IPS-20b (cell line): ENCODE measurements at regions not wholly inside any gene's neighbourhood (a gene's known extent, or its start where the extent isn't known, plus 50 kb on each side); places are given as distances from the start of the nearest gene placed in this dataset.
"Not testable (repeated sequence)": the region's sequence is repeated elsewhere in the genome, so short reads cannot be mapped to it uniquely, and the experiment has no call there.

ENCODE experiments used
- H3K27ac ChIP-seq: one replicate; pipeline ENCODE4 v1.5.1; 2013; ENCODE audit warnings: low read length
- H3K27me3 ChIP-seq: 2 replicates; pipeline ENCODE4 v1.6.1; 2013; ENCODE audit warnings: mild to moderate bottlenecking, low read length, inconsistent platforms; ENCODE audit not compliant: insufficient read depth
- H3K36me3 ChIP-seq: 2 replicates; pipeline ENCODE4 v1.6.1; 2013; ENCODE audit warnings: low read depth, mild to moderate bottlenecking, inconsistent platforms, low read length, moderate library complexity; ENCODE audit not compliant: insufficient read depth
- H3K4me1 ChIP-seq: 2 replicates; pipeline ENCODE4 v1.6.1; 2013; ENCODE audit warnings: mild to moderate bottlenecking, control low read depth, inconsistent platforms, low read length, moderate library complexity; ENCODE audit not compliant: insufficient read depth
- H3K4me3 ChIP-seq: 2 replicates; pipeline ENCODE4 v1.5.1; 2013; ENCODE audit warnings: mild to moderate bottlenecking, low read length, inconsistent platforms
- H3K9ac ChIP-seq: 2 replicates; pipeline ENCODE4 v1.6.1; 2013; ENCODE audit warnings: low read depth, mild to moderate bottlenecking, inconsistent platforms, low read length, moderate library complexity
- H3K9me3 ChIP-seq: 2 replicates; pipeline ENCODE4 v1.6.1; 2013; ENCODE audit warnings: mild to moderate bottlenecking, low read depth, low read length, inconsistent platforms; ENCODE audit not compliant: insufficient read depth

DNA sequence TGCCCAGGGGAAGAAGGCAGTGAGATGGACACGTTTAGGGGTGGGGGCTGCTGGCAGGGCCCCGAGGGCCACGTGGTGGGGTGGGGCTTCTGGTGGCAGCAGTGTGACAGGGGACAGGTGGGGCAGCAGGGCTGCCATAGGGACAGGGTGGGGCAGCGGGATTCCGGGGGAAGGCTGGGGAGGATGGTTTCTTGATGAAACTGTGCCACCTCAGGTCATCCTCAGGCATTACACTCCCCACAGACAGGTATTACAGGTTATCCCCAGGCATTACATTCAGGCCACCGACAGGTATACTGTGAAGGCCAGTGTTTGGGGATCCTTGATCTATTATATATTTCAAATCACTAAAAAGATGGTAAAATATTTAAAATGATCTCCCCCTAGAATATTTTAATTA is 432.1 kb upstream of the TSPY4 start:
- Histone ChIP-seq H3K4me3 (no peak overlapping the region), H3K9me3 (peaks cover 31% of the 10 kb centered on the region), H3K9ac (no peak overlapping the region), H3K27me3 (no peaks in the 10 kb centered on the region), H3K27ac (no peak overlapping the region), H3K4me1 (no peaks in the 10 kb centered on the region), H3K36me3 (no peaks in the 10 kb centered on the region)

DNA sequence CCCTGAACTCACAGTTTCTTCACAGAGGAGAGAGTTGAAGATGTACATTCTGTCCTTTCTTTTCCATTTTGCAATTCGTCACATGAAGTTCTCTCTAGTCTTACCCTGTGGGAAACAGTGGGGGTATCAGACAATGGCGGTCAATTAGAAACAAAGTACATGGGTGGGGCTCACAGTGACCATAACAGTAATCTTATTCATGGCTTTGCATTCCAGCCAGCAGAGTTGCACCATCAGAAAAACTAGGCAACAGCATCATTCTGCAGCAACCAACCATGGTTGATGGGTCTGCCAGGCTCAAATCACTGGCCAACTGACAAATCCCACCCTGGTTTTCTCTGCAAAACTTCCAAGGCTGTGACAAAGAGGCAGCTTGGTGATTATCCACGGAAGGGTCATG is 414.7 kb upstream of the TSPY4 start:
- not testable (repeated sequence) for H3K27ac ChIP-seq, H3K4me3 ChIP-seq, H3K27me3 ChIP-seq, H3K4me1 ChIP-seq, H3K9me3 ChIP-seq, H3K36me3 ChIP-seq, H3K9ac ChIP-seq
